ENCODE measurements at regions not wholly inside any gene's neighbourhood (a gene's known extent, or its start where the extent isn't known, plus 50 kb on each side); places are given as distances from the start of the nearest gene placed in this dataset.

- no peak for TF ChIP-seq YY1 (IDR thresholded peaks at IDR 0.05; ENCODE audit: insufficient read depth, insufficient read length)
- TF ChIP-seq SUZ12 (IDR thresholded peaks at IDR 0.05; ENCODE audit: extremely low read depth, insufficient read depth, insufficient read length) = no peak
These were observed 64.7 kb upstream of the HS3ST5 start for GRCh38 chr6:114407426-114408035.
